ENCODE measurements at regions not wholly inside any gene's neighbourhood (a gene's known extent, or its start where the extent isn't known, plus 50 kb on each side); places are given as distances from the start of the nearest gene placed in this dataset.

DNA sequence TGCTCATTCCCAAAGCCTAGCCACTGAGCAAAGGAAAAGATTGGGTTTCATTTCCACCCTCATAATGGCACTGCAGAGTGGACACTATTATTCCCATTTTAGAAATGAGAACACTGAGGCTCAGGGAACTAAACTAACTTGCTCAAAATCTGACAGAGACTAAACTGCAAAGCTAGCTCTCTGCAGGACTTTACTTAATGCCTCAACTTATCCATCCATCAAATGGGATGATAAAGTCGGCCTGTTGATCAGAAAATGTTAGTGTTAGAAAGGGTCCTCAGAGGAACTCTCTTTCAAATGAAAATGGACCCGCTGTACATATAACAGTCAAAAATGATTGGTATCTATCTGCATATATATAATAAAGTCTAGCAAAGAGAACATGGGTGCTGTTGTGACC is 186.8 kb downstream of the QDPR start:
- Histone ChIP-seq H3K4me3 (ENCODE audit: low read length) (no peak overlapping the region), H3K27me3 (ENCODE audit: control insufficient read depth, insufficient read depth, low read length) (no peaks in the 10 kb centered on the region), H3K4me1 (ENCODE audit: control insufficient read depth, insufficient read depth, low read length) (peaks cover 20% of the 10 kb centered on the region), H3K27ac (ENCODE audit: low read length) (no peak overlapping the region), H3K36me3 (ENCODE audit: control insufficient read depth, insufficient read depth, low read length) (no peaks in the 10 kb centered on the region), H3K9me3 (replicated peaks; ENCODE audit: control insufficient read depth, low read depth, low read length) (no peaks in the 10 kb centered on the region)
- WGBS (ENCODE audit: insufficient coverage) = no CpG with 5 or more reads among the region's 2 CpGs
- DNase-seq = no peak

DNA sequence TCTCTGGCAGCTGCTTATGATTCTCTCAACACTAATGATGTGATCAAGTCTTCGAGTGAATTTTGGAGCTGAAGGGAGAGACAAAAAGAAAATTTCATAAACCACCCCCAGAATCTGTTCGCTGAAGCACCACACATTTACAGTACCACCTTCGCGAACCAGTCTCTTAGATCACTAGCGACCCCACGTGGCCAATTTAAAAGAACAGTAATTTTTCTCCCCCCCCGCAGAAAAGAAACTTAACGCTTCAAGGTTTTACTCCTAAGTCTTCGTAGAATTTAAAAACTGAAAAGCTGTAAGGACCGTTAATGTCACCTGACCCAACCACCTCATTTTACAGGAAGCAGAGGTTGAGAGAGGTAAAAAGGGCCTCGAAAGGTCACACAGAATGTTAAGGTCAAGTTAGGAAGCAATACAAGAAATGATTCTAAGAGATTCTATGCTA is 187.5 kb downstream of the QDPR start:
- Histone ChIP-seq H3K27me3 (ENCODE audit: control insufficient read depth, insufficient read depth, low read length) (no peaks in the 10 kb centered on the region), H3K27ac (ENCODE audit: low read length) (no peak overlapping the region), H3K4me3 (ENCODE audit: low read length) (no peak overlapping the region), H3K4me1 (ENCODE audit: control insufficient read depth, insufficient read depth, low read length) (peaks cover 20% of the 10 kb centered on the region), H3K9me3 (replicated peaks; ENCODE audit: control insufficient read depth, low read depth, low read length) (no peaks in the 10 kb centered on the region), H3K36me3 (ENCODE audit: control insufficient read depth, insufficient read depth, low read length) (no peaks in the 10 kb centered on the region)
- peak; percentile 81 for DNase-seq
- WGBS (ENCODE audit: insufficient coverage) = 3% methylated on average over 5 of the region's 11 CpGs

- no peaks in the 10 kb centered on the region for H3K9me3 ChIP-seq (replicated peaks; ENCODE audit: control insufficient read depth, low read depth, low read length)
- DNase-seq = peak; percentile 39
- no peak overlapping the region for H3K4me3 ChIP-seq (ENCODE audit: low read length)
- no peaks in the 10 kb centered on the region for H3K27me3 ChIP-seq (ENCODE audit: control insufficient read depth, insufficient read depth, low read length)
- no CpG with 5 or more reads among the region's 10 CpGs for WGBS (ENCODE audit: insufficient coverage)
- peaks cover 20% of the 10 kb centered on the region for H3K4me1 ChIP-seq (ENCODE audit: control insufficient read depth, insufficient read depth, low read length)
- H3K36me3 ChIP-seq (ENCODE audit: control insufficient read depth, insufficient read depth, low read length) = no peaks in the 10 kb centered on the region
- H3K27ac ChIP-seq (ENCODE audit: low read length) = no peak overlapping the region
Measured at GRCh38 chr4:17323554-17324385, 188.1 kb downstream of the QDPR start.

DNA sequence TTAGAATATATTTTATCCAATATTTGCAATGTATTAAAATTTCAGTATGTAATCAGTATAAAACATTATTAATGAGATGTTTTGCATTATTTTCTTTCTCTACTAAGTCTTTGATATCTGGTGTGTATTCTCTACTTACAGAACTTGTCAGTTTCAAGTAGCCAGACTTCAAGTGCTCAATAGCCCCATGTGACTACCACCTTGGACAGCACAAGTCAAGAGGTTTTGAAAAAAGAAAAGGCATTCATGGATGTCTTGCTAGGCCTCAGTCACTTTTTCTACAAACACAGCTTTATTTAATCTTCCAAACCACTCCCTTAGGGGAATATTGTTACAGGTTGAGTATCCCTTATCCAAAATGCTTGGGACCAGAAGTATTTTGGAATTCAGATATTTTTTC is 189.4 kb downstream of the QDPR start:
- no peaks in the 10 kb centered on the region for H3K36me3 ChIP-seq (ENCODE audit: control insufficient read depth, insufficient read depth, low read length)
- H3K27ac ChIP-seq (ENCODE audit: low read length) = no peak overlapping the region
- peak; percentile 27 for DNase-seq
- H3K4me1 ChIP-seq (ENCODE audit: control insufficient read depth, insufficient read depth, low read length) = peaks cover 12% of the 10 kb centered on the region
- no peak overlapping the region for H3K4me3 ChIP-seq (ENCODE audit: low read length)
- no peaks in the 10 kb centered on the region for H3K27me3 ChIP-seq (ENCODE audit: control insufficient read depth, insufficient read depth, low read length)
- no peaks in the 10 kb centered on the region for H3K9me3 ChIP-seq (replicated peaks; ENCODE audit: control insufficient read depth, low read depth, low read length)

GRCh38 chr4:17320046-17320445 is 191.8 kb downstream of the QDPR start:
- Histone ChIP-seq H3K27ac (ENCODE audit: low read length) (no peak overlapping the region), H3K27me3 (ENCODE audit: control insufficient read depth, insufficient read depth, low read length) (no peaks in the 10 kb centered on the region), H3K9me3 (replicated peaks; ENCODE audit: control insufficient read depth, low read depth, low read length) (no peaks in the 10 kb centered on the region), H3K4me1 (ENCODE audit: control insufficient read depth, insufficient read depth, low read length) (peaks cover 9% of the 10 kb centered on the region), H3K36me3 (ENCODE audit: control insufficient read depth, insufficient read depth, low read length) (no peaks in the 10 kb centered on the region), H3K4me3 (ENCODE audit: low read length) (no peak overlapping the region)
- DNase-seq = no peak
- WGBS (ENCODE audit: insufficient coverage) = 83% methylated on average over 4 of the region's 6 CpGs

- Histone ChIP-seq H3K4me3 (ENCODE audit: low read length) (no peak overlapping the region), H3K27ac (ENCODE audit: low read length) (no peak overlapping the region), H3K27me3 (ENCODE audit: control insufficient read depth, insufficient read depth, low read length) (no peaks in the 10 kb centered on the region), H3K9me3 (replicated peaks; ENCODE audit: control insufficient read depth, low read depth, low read length) (no peaks in the 10 kb centered on the region), H3K36me3 (ENCODE audit: control insufficient read depth, insufficient read depth, low read length) (no peaks in the 10 kb centered on the region), H3K4me1 (ENCODE audit: control insufficient read depth, insufficient read depth, low read length) (no peaks in the 10 kb centered on the region)
- no peak for DNase-seq
- no CpG with 5 or more reads among the region's 5 CpGs for WGBS (ENCODE audit: insufficient coverage)
Measured at GRCh38 chr4:17317526-17317925, 194.4 kb downstream of the QDPR start.

DNA sequence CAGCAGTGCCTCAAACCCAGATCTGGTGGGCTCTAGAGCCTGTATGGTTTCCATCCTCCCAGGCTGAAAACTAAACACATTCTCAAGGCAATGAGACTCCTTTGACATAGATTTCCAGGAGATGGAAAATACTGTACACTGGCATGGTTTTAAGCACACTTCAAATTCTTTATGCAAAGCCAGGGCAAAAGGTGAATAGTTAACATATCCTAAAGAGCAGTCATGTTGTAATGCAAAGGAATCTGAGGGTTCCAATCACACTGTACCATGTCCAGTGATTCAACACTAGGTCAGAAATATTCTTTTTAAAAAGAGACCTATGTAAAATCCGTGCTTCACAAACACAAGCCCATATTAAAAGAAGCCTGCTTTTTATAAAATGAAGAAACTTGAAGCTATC is 195.3 kb downstream of the QDPR start:
- Histone ChIP-seq H3K9me3 (replicated peaks; ENCODE audit: control insufficient read depth, low read depth, low read length) (no peaks in the 10 kb centered on the region), H3K4me3 (ENCODE audit: low read length) (no peak overlapping the region), H3K27me3 (ENCODE audit: control insufficient read depth, insufficient read depth, low read length) (no peaks in the 10 kb centered on the region), H3K36me3 (ENCODE audit: control insufficient read depth, insufficient read depth, low read length) (no peaks in the 10 kb centered on the region), H3K4me1 (ENCODE audit: control insufficient read depth, insufficient read depth, low read length) (no peaks in the 10 kb centered on the region), H3K27ac (ENCODE audit: low read length) (no peak overlapping the region)
- DNase-seq = no peak
- WGBS (ENCODE audit: insufficient coverage) = no CpG with 5 or more reads among the region's 1 CpG

DNA sequence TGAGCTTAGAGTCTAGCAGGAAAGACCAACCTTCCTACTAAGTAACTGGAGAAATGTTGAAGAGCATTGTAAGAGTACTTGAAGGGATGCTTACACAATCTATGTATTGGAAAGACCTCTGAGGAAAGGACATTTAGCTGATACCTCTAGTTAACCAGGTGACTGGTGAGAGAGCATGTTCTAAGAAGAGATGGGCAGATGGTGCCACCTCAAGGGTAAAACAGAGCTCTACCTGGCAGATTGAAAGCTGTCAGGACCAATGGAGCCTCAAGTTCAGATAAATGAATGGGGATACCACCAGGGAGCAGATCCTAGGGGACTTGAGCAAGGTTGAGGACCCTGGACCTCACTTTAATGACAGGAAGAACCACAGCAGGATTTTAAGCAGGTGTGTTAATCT is 196.4 kb downstream of the QDPR start:
- DNase-seq = no peak
- Histone ChIP-seq H3K9me3 (replicated peaks; ENCODE audit: control insufficient read depth, low read depth, low read length) (no peaks in the 10 kb centered on the region), H3K4me3 (ENCODE audit: low read length) (no peak overlapping the region), H3K27me3 (ENCODE audit: control insufficient read depth, insufficient read depth, low read length) (no peaks in the 10 kb centered on the region), H3K4me1 (ENCODE audit: control insufficient read depth, insufficient read depth, low read length) (no peaks in the 10 kb centered on the region), H3K36me3 (ENCODE audit: control insufficient read depth, insufficient read depth, low read length) (no peaks in the 10 kb centered on the region), H3K27ac (ENCODE audit: low read length) (no peak overlapping the region)

DNA sequence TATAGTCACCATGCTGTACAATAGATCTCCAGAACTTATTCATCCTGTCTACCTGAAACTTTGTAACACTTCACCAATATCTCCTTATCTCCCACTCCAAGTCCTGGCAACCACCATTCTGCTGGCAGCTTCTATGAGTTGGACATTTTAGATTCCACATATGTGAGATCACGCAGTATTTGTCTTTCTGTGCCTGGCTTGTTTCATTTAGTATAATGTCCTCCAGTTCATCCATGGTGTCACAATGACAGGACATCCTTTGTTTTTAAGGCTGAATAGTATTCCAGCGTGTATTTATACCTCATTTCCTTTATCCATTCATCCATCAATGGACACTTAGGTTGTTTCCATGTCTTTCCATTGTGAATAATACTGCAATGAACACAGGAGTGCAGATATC is 198.7 kb downstream of the QDPR start:
- 100% methylated on average over 1 of the region's 2 CpGs for WGBS (ENCODE audit: insufficient coverage)
- Histone ChIP-seq H3K27me3 (ENCODE audit: control insufficient read depth, insufficient read depth, low read length) (no peaks in the 10 kb centered on the region), H3K36me3 (ENCODE audit: control insufficient read depth, insufficient read depth, low read length) (no peaks in the 10 kb centered on the region), H3K9me3 (replicated peaks; ENCODE audit: control insufficient read depth, low read depth, low read length) (no peaks in the 10 kb centered on the region), H3K27ac (ENCODE audit: low read length) (no peak overlapping the region), H3K4me3 (ENCODE audit: low read length) (no peak overlapping the region), H3K4me1 (ENCODE audit: control insufficient read depth, insufficient read depth, low read length) (no peaks in the 10 kb centered on the region)
- no peak for DNase-seq

DNA sequence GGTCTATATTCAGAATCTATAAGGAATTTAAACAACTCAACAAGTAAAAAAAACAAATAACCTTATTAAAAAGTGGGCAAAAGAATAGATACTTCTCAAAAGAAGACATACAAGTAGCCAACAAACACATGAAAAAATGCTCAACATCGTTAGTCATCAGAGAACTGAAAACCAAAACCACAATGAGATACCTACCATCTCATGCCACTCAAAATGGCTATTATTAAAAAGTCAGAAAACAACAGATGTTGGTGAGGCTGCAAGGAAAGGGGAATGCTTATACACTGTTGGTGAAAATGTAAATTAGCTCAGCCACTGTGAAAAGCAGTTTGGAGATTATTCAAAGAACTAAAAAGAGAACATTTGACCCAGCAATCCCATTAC is 201.6 kb downstream of the QDPR start:
- no peak for DNase-seq
- H3K27ac ChIP-seq (ENCODE audit: low read length) = no peak overlapping the region
- H3K4me1 ChIP-seq (ENCODE audit: control insufficient read depth, insufficient read depth, low read length) = no peaks in the 10 kb centered on the region
- no peaks in the 10 kb centered on the region for H3K36me3 ChIP-seq (ENCODE audit: control insufficient read depth, insufficient read depth, low read length)
- no peak overlapping the region for H3K4me3 ChIP-seq (ENCODE audit: low read length)
- no peaks in the 10 kb centered on the region for H3K27me3 ChIP-seq (ENCODE audit: control insufficient read depth, insufficient read depth, low read length)
- WGBS (ENCODE audit: insufficient coverage) = no CpG with 5 or more reads among the region's 1 CpG
- no peaks in the 10 kb centered on the region for H3K9me3 ChIP-seq (replicated peaks; ENCODE audit: control insufficient read depth, low read depth, low read length)

Data from muscle of leg (tissue), 3 donors.